KMS-11 (cell line): ENCODE measurements at regions not wholly inside any gene's neighbourhood (a gene's known extent, or its start where the extent isn't known, plus 50 kb on each side); places are given as distances from the start of the nearest gene placed in this dataset.

Source experiments
- H2AFZ ChIP-seq: fragments of 200-600 bp; sonication (generic); 2 replicates; pipeline ENCODE4 v1.6.1; 2016; ENCODE audit warnings: antibody characterized with exemption, mixed run types, low read depth
- H3K27ac ChIP-seq: fragments of 200-600 bp; sonication (generic); 2 replicates; pipeline ENCODE4 v1.6.1; 2016; ENCODE audit warnings: mild to moderate bottlenecking, mixed run types
- H3K27me3 ChIP-seq: fragments of 200-600 bp; sonication (generic); 2 replicates; pipeline ENCODE4 v1.6.1; 2017; ENCODE audit warnings: mild to moderate bottlenecking, low read depth, mixed run types, moderate library complexity; ENCODE audit not compliant: insufficient read depth
- H3K36me3 ChIP-seq: fragments of 200-600 bp; sonication (generic); 2 replicates; pipeline ENCODE4 v1.6.1; 2017; ENCODE audit warnings: mild to moderate bottlenecking, mixed run types; ENCODE audit not compliant: insufficient read depth
- H3K4me1 ChIP-seq: fragments of 200-600 bp; sonication (generic); 2 replicates; pipeline ENCODE4 v1.6.1; 2016; ENCODE audit warnings: mild to moderate bottlenecking, low read depth, mixed run types; ENCODE audit not compliant: poor library complexity, severe bottlenecking
- H3K4me2 ChIP-seq: fragments of 200-600 bp; sonication (generic); 2 replicates; pipeline ENCODE4 v1.7.0; 2016; ENCODE audit warnings: mild to moderate bottlenecking, mixed run types
- H3K4me3 ChIP-seq: fragments of 200-600 bp; sonication (generic); IDR thresholded peaks from 2 replicates; pipeline ENCODE4 v1.6.1; 2017; ENCODE audit warnings: low read depth, low read length, mixed read lengths; ENCODE audit not compliant: insufficient read depth
- H3K79me2 ChIP-seq: fragments of 200-600 bp; sonication (generic); 2 replicates; pipeline ENCODE4 v1.6.1; 2016; ENCODE audit warnings: low read depth, mixed run types; ENCODE audit not compliant: insufficient read depth
- H3K9ac ChIP-seq: fragments of 200-600 bp; sonication (generic); 2 replicates; pipeline ENCODE4 v1.6.1; 2016; ENCODE audit warnings: mild to moderate bottlenecking, mixed run types
- H4K20me1 ChIP-seq: fragments of 200-600 bp; sonication (generic); 2 replicates; pipeline ENCODE4 v1.6.1; 2016; ENCODE audit warnings: mild to moderate bottlenecking, mixed run types; ENCODE audit not compliant: insufficient read depth
- TF ChIP-seq, protein P1 (sequence below): fragments of 200-600 bp; sonication (generic); conservative IDR thresholded peaks from 2 replicates; pipeline ENCODE4 v1.6.1; 2017; ENCODE audit warnings: low read depth, mild to moderate bottlenecking, antibody characterized with exemption, low read length, moderate library complexity, mixed read lengths

DNA sequence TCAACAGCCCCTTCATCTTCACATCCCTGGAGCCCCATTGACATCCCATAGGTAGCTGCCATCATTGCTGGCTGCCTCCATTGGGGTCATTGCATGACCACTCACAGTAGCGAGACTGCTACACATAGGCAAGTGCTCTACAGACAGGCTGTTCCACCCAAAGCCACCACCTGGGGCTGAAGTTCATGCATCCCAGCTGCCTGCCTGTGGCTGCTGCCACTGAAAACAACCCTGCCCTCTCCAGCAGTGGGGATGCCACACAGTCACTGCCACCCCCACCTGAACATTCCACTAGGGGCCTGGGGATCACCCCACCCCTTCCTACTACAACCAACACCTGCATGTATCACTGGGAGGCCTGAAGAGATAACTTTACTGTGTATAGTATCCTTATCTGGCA is 59.5 kb upstream of the CTAGE1 start:
- Histone ChIP-seq H3K27me3 (no peaks in the 10 kb centered on the region), H3K4me2 (no peak overlapping the region), H3K4me1 (no peaks in the 10 kb centered on the region), H3K36me3 (no peaks in the 10 kb centered on the region), H4K20me1 (no peaks in the 10 kb centered on the region), H2AFZ (no peak overlapping the region), H3K9ac (no peak overlapping the region), H3K79me2 (no peaks in the 10 kb centered on the region), H3K27ac (no peak overlapping the region), H3K4me3 (no peak overlapping the region)
- TF ChIP-seq, protein P1, sequence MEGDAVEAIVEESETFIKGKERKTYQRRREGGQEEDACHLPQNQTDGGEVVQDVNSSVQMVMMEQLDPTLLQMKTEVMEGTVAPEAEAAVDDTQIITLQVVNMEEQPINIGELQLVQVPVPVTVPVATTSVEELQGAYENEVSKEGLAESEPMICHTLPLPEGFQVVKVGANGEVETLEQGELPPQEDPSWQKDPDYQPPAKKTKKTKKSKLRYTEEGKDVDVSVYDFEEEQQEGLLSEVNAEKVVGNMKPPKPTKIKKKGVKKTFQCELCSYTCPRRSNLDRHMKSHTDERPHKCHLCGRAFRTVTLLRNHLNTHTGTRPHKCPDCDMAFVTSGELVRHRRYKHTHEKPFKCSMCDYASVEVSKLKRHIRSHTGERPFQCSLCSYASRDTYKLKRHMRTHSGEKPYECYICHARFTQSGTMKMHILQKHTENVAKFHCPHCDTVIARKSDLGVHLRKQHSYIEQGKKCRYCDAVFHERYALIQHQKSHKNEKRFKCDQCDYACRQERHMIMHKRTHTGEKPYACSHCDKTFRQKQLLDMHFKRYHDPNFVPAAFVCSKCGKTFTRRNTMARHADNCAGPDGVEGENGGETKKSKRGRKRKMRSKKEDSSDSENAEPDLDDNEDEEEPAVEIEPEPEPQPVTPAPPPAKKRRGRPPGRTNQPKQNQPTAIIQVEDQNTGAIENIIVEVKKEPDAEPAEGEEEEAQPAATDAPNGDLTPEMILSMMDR = no peak

DNA sequence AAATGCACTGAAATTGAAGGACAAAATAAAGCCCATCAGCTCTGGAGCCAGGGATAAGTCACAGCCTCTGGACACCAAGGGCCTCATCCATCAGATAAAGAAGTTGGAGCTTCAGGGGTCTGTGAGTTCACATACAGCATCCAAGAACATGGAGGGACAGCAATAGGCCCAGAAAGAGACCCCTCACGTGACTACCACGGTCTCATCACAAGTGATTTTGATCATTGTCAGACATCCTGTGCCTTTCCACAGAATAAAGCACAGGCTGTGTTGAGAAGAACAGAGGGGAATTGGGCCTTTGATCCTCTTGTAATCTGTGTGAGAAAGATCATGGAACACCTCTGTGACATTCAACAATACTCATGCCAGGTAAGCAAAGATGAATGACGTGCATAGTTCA is 65.2 kb upstream of the CTAGE1 start:
- Histone ChIP-seq H3K4me3 (no peak overlapping the region), H3K36me3 (no peaks in the 10 kb centered on the region), H3K4me2 (no peak overlapping the region), H4K20me1 (no peaks in the 10 kb centered on the region), H3K79me2 (no peaks in the 10 kb centered on the region), H3K27ac (no peak overlapping the region), H2AFZ (no peak overlapping the region), H3K9ac (no peak overlapping the region), H3K27me3 (no peaks in the 10 kb centered on the region), H3K4me1 (no peaks in the 10 kb centered on the region)
- TF ChIP-seq, protein P1 = no peak

DNA sequence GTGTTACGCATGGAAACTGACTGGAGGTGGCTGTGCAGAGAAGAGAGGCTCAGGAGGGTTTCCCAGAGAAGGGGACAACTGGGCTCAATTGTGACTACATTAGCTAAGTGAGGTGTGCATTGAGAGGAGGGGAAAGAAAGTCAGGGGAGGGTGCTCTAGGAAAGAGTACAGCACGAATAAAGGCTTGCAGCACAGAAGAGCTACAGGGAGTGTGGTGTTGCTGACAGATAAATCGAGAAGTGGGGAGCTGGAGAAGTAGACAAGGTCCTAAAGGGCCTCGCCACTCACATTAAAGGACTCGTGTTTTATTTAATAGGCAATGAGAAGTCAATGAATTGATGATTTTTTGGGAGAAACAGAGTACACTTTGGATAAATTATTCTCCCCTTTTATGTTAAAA is 65.7 kb upstream of the CTAGE1 start:
- Histone ChIP-seq H3K36me3 (no peaks in the 10 kb centered on the region), H3K9ac (no peak overlapping the region)

DNA sequence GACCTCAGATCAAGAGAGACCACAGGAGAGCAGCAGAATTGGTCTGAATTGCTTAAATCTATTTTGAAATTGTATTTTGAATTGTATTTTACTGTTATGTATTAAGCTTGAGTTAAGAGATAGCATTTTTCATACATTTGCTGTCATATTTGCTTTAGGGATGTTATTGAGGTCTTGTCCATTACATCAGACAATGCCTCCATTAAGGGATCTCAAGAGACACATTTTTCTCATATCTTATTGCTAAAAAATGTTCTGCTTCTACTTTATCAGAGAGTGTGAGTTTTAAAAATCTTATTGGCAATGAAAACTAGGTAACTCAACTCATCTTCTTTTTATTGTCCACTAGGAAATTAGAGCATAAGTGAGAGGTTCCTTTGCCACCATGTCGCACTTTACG is 66.8 kb upstream of the CTAGE1 start:
- no peaks in the 10 kb centered on the region for H3K27me3 ChIP-seq
- H3K4me1 ChIP-seq = no peaks in the 10 kb centered on the region
- no peak overlapping the region for H3K9ac ChIP-seq
- H2AFZ ChIP-seq = no peak overlapping the region
- no peaks in the 10 kb centered on the region for H4K20me1 ChIP-seq
- TF ChIP-seq, protein P1 = no peak
- H3K4me3 ChIP-seq = no peak overlapping the region
- no peak overlapping the region for H3K27ac ChIP-seq
- no peak overlapping the region for H3K4me2 ChIP-seq
- no peaks in the 10 kb centered on the region for H3K36me3 ChIP-seq
- H3K79me2 ChIP-seq = no peaks in the 10 kb centered on the region

More for the DNA sequence above, 65.7 kb upstream of the CTAGE1 start:
- Histone ChIP-seq H3K79me2 (no peaks in the 10 kb centered on the region), H3K4me3 (no peak overlapping the region), H4K20me1 (no peaks in the 10 kb centered on the region), H3K4me2 (no peak overlapping the region), H3K4me1 (no peaks in the 10 kb centered on the region), H3K27ac (no peak overlapping the region), H2AFZ (no peak overlapping the region), H3K27me3 (no peaks in the 10 kb centered on the region)
- TF ChIP-seq, protein P1 = no peak

DNA sequence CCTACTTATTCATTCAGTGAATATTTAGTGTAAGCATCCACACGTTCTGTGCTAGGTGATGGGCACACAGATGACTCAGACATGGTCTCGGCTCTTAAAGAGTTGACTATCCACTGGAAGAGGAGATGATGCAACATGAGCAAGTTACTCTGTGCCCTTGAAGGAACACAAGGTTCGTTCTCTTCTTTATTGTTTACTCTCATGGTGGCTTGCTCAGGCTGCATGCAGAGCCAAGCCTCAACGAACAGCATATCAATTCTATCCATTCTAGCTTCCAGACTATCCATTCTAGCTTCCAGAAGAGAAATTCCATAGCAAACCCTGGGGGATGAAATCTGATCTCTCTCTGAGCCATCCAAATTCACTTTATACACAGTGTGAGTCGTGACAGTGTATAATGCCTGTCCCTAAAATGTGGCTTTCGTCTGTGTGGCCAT is 68.1 kb upstream of the CTAGE1 start:
- Histone ChIP-seq H2AFZ (no peak overlapping the region), H3K4me2 (no peak overlapping the region)
- TF ChIP-seq, protein P1 = no peak

More for the DNA sequence above, 68.1 kb upstream of the CTAGE1 start:
- no peaks in the 10 kb centered on the region for H3K79me2 ChIP-seq
- H3K4me3 ChIP-seq = no peak overlapping the region
- no peaks in the 10 kb centered on the region for H3K27me3 ChIP-seq
- H3K27ac ChIP-seq = no peak overlapping the region
- no peak overlapping the region for H3K9ac ChIP-seq
- no peaks in the 10 kb centered on the region for H4K20me1 ChIP-seq
- H3K36me3 ChIP-seq = no peaks in the 10 kb centered on the region
- H3K4me1 ChIP-seq = no peaks in the 10 kb centered on the region
